ENCODE measurements at regions not wholly inside any gene's neighbourhood (a gene's known extent, or its start where the extent isn't known, plus 50 kb on each side); places are given as distances from the start of the nearest gene placed in this dataset.

GRCh38 chr9:86764221-86764624 is 183.1 kb downstream of the GAS1 start:
- TF ChIP-seq CTCF (IDR thresholded peaks at IDR 0.05; ENCODE audit: poor library complexity, severe bottlenecking) (no peak), RAD21 (conservative IDR thresholded peaks at IDR 0.05) (no peak), MXI1 (conservative IDR thresholded peaks at IDR 0.05; ENCODE audit: poor library complexity, severe bottlenecking) (no peak), EZH2 (IDR thresholded peaks at IDR 0.05; ENCODE audit: borderline replicate concordance, insufficient read depth, low read length, poor library complexity, severe bottlenecking) (no peak), POLR2AphosphoS5 (IDR thresholded peaks at IDR 0.05) (no peak), SMC3 (conservative IDR thresholded peaks at IDR 0.05; ENCODE audit: poor library complexity) (no peak), TAF1 (IDR thresholded peaks at IDR 0.05; ENCODE audit: low read depth) (no peak), EP300 (conservative IDR thresholded peaks at IDR 0.05; ENCODE audit: poor library complexity, severe bottlenecking) (no peak)
- TF ChIP-seq, protein P1, sequence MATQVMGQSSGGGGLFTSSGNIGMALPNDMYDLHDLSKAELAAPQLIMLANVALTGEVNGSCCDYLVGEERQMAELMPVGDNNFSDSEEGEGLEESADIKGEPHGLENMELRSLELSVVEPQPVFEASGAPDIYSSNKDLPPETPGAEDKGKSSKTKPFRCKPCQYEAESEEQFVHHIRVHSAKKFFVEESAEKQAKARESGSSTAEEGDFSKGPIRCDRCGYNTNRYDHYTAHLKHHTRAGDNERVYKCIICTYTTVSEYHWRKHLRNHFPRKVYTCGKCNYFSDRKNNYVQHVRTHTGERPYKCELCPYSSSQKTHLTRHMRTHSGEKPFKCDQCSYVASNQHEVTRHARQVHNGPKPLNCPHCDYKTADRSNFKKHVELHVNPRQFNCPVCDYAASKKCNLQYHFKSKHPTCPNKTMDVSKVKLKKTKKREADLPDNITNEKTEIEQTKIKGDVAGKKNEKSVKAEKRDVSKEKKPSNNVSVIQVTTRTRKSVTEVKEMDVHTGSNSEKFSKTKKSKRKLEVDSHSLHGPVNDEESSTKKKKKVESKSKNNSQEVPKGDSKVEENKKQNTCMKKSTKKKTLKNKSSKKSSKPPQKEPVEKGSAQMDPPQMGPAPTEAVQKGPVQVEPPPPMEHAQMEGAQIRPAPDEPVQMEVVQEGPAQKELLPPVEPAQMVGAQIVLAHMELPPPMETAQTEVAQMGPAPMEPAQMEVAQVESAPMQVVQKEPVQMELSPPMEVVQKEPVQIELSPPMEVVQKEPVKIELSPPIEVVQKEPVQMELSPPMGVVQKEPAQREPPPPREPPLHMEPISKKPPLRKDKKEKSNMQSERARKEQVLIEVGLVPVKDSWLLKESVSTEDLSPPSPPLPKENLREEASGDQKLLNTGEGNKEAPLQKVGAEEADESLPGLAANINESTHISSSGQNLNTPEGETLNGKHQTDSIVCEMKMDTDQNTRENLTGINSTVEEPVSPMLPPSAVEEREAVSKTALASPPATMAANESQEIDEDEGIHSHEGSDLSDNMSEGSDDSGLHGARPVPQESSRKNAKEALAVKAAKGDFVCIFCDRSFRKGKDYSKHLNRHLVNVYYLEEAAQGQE (IDR thresholded peaks at IDR 0.05; ENCODE audit: borderline replicate concordance): no peak
- no peaks in the 10 kb centered on the region for H3K36me3 ChIP-seq (ENCODE audit: insufficient read depth, low read length)
- H3K4me2 ChIP-seq (ENCODE audit: low read length): no peak overlapping the region

DNA sequence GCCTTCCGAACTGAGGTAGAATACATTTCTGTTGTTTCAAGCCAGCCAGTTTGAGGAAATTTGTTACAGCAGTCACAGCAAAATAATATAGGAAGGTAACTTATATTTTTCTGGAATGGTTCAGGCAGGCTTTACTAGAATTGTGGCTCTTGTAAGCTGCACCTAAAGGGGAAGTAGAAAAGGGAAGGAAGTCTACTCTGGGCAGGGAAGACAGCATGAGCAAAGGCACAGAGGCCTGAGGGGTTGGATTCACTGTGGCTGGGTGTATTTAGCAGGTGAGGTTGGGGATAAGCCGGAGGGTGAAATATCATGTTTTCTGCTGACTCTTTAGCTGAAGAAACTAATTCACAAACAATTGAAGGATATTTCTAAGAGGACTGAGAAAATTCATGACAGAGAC is 183.5 kb downstream of the GAS1 start:
- no peak overlapping the region for H3K4me2 ChIP-seq (ENCODE audit: low read length)
- H3K27me3 ChIP-seq (ENCODE audit: insufficient read depth, low read depth, low read length): no peaks in the 10 kb centered on the region
- no peak overlapping the region for H3K9ac ChIP-seq (ENCODE audit: low read length)
- no peak overlapping the region for H2AFZ ChIP-seq (ENCODE audit: low read depth, low read length)
- H3K9me3 ChIP-seq (ENCODE audit: low read length): no peaks in the 10 kb centered on the region
- no peaks in the 10 kb centered on the region for H3K79me2 ChIP-seq (replicated peaks; ENCODE audit: insufficient read depth, low read length)
- no peaks in the 10 kb centered on the region for H4K20me1 ChIP-seq (ENCODE audit: insufficient read depth)
- H3K9me2 ChIP-seq (ENCODE audit: insufficient read depth, low read length): no peaks in the 10 kb centered on the region
- no peaks in the 10 kb centered on the region for H3F3A ChIP-seq (ENCODE audit: insufficient read depth, low read length, poor library complexity, severe bottlenecking)
- H3K27ac ChIP-seq (ENCODE audit: low read length): no peak overlapping the region
- no peak overlapping the region for H3K4me3 ChIP-seq (ENCODE audit: low read length)
- TF ChIP-seq EP300 (conservative IDR thresholded peaks at IDR 0.05; ENCODE audit: poor library complexity, severe bottlenecking): no peak
- no peak for TF ChIP-seq RAD21 (conservative IDR thresholded peaks at IDR 0.05)
- TF ChIP-seq TAF1 (IDR thresholded peaks at IDR 0.05; ENCODE audit: low read depth): no peak
- TF ChIP-seq EZH2 (IDR thresholded peaks at IDR 0.05; ENCODE audit: borderline replicate concordance, insufficient read depth, low read length, poor library complexity, severe bottlenecking): no peak
- no peak for TF ChIP-seq POLR2AphosphoS5 (IDR thresholded peaks at IDR 0.05)
- H3K36me3 ChIP-seq (ENCODE audit: insufficient read depth, low read length): no peaks in the 10 kb centered on the region

More at GRCh38 chr9:86764221-86764624, 183.1 kb downstream of the GAS1 start:
- H2AFZ ChIP-seq (ENCODE audit: low read depth, low read length): no peak overlapping the region
- H3K79me2 ChIP-seq (replicated peaks; ENCODE audit: insufficient read depth, low read length): no peaks in the 10 kb centered on the region
- H3F3A ChIP-seq (ENCODE audit: insufficient read depth, low read length, poor library complexity, severe bottlenecking): no peaks in the 10 kb centered on the region
- no peak overlapping the region for H3K4me3 ChIP-seq (ENCODE audit: low read length)
- no peaks in the 10 kb centered on the region for H3K9me2 ChIP-seq (ENCODE audit: insufficient read depth, low read length)
- H3K27ac ChIP-seq (ENCODE audit: low read length): no peak overlapping the region
- no peak overlapping the region for H3K9ac ChIP-seq (ENCODE audit: low read length)
- H3K27me3 ChIP-seq (ENCODE audit: insufficient read depth, low read depth, low read length): no peaks in the 10 kb centered on the region
- H3K9me3 ChIP-seq (ENCODE audit: low read length): no peaks in the 10 kb centered on the region
- no peaks in the 10 kb centered on the region for H4K20me1 ChIP-seq (ENCODE audit: insufficient read depth)

All from neural cell (in vitro differentiated cells).